WTC11 (cell line): ENCODE measurements at regions not wholly inside any gene's neighbourhood (a gene's known extent, or its start where the extent isn't known, plus 50 kb on each side); places are given as distances from the start of the nearest gene placed in this dataset.

ENCODE experiments used
- ATAC-seq: fragments of 200-7000 bp; cut with Tn5 transposase; 2 replicates; pipeline ENCODE4 v1.10.0; 2021; ENCODE audit warnings: mild to moderate bottlenecking, moderate library complexity
- CTCF ChIA-PET: fragments of 300-600 bp; sonication (Branson Sonifier 250); formaldehyde crosslinking; loops from one replicate; lab custom pipeline; 2021; ENCODE audit warnings: antibody characterized with exemption; lab: Charles Lee
- POLR2A ChIA-PET: fragments of 350-600 bp; sonication (Branson Sonifier 250); formaldehyde crosslinking; loops from one replicate; lab custom pipeline; 2021; ENCODE audit warnings: antibody characterized with exemption; lab: Charles Lee
- DNase-seq: peaks from one replicate; pipeline ENCODE4 v3.0.0; 2021; ENCODE audit warnings: low spot score
- H3K27ac Mint-ChIP-seq: 2 replicates; pipeline ENCODE4 v1.8.0; 2021; ENCODE audit warnings: mixed read lengths
- H3K27me3 Mint-ChIP-seq: 2 replicates; pipeline ENCODE4 v1.8.0; 2021; ENCODE audit warnings: low read depth, mild to moderate bottlenecking, moderate library complexity, mixed read lengths
- H3K36me3 Mint-ChIP-seq: 2 replicates; pipeline ENCODE4 v1.8.0; 2021; ENCODE audit warnings: mixed read lengths
- H3K4me1 Mint-ChIP-seq: 2 replicates; pipeline ENCODE4 v1.8.0; 2022; ENCODE audit warnings: mixed read lengths
- H3K4me3 Mint-ChIP-seq: 2 replicates; pipeline ENCODE4 v1.8.0; 2021; ENCODE audit warnings: mild to moderate bottlenecking, moderate library complexity, mixed read lengths
- H3K9me3 Mint-ChIP-seq: 2 replicates; pipeline ENCODE4 v1.8.0; 2021; ENCODE audit warnings: mixed read lengths
- ATF1 ChIP-seq: sonication (generic); formaldehyde crosslinking; IDR thresholded peaks from 2 replicates; pipeline ENCODE4 v1.8.1; 2023; ENCODE audit warnings: mild to moderate bottlenecking, moderate library complexity, missing genetic modification reagents
- E2F5 ChIP-seq: sonication (generic); formaldehyde crosslinking; IDR thresholded peaks from 2 replicates; pipeline ENCODE4 v1.8.1; 2022; ENCODE audit warnings: mild to moderate bottlenecking, moderate library complexity, missing genetic modification reagents
- FOXJ3 ChIP-seq: sonication (generic); formaldehyde crosslinking; IDR thresholded peaks from 2 replicates; pipeline ENCODE4 v1.9.0; 2021; ENCODE audit warnings: missing genetic modification reagents, mild to moderate bottlenecking, borderline replicate concordance
- KAT7 ChIP-seq: sonication (generic); formaldehyde crosslinking; IDR thresholded peaks from 2 replicates; pipeline ENCODE4 v1.8.1; 2023; ENCODE audit warnings: missing genetic modification reagents, mild to moderate bottlenecking, borderline replicate concordance
- NFE2L1 ChIP-seq: sonication (generic); formaldehyde crosslinking; IDR thresholded peaks from 2 replicates; pipeline ENCODE4 v1.8.1; 2023; ENCODE audit warnings: missing genetic modification reagents
- NFYB ChIP-seq: sonication (generic); formaldehyde crosslinking; conservative IDR thresholded peaks from 2 replicates; pipeline ENCODE4 v1.8.0; 2022; ENCODE audit warnings: low read depth, missing genetic modification reagents
- PRRX2 ChIP-seq: fragments of 250-450 bp; sonication (Bioruptor Pico); IDR thresholded peaks from 2 replicates; pipeline ENCODE4 v1.8.0; 2021; ENCODE audit warnings: mild to moderate bottlenecking
- SMAD3 ChIP-seq: sonication (generic); formaldehyde crosslinking; IDR thresholded peaks from 2 replicates; pipeline ENCODE4 v1.8.0; 2022; ENCODE audit warnings: missing genetic modification reagents, mild to moderate bottlenecking, borderline replicate concordance
- SP1 ChIP-seq: sonication (generic); formaldehyde crosslinking; conservative IDR thresholded peaks from 2 replicates; pipeline ENCODE4 v1.8.1; 2022; ENCODE audit warnings: missing genetic modification reagents
- TCF7 ChIP-seq: sonication (generic); formaldehyde crosslinking; IDR thresholded peaks from 2 replicates; pipeline ENCODE4 v1.8.0; 2022; ENCODE audit warnings: mild to moderate bottlenecking, low read depth, missing genetic modification reagents, moderate library complexity
- ZNF121 ChIP-seq: sonication (generic); formaldehyde crosslinking; IDR thresholded peaks from 2 replicates; pipeline ENCODE4 v1.8.0; 2023; ENCODE audit warnings: missing genetic modification reagents
- ZNF232 ChIP-seq: sonication (generic); formaldehyde crosslinking; IDR thresholded peaks from 2 replicates; pipeline ENCODE4 v1.8.0; 2022; ENCODE audit warnings: mild to moderate bottlenecking, missing genetic modification reagents
- ZNF416 ChIP-seq: fragments of 250-450 bp; sonication (Bioruptor Pico); IDR thresholded peaks from 2 replicates; pipeline ENCODE4 v1.9.0; 2021; ENCODE audit warnings: mild to moderate bottlenecking, inconsistent platforms
- TF ChIP-seq, protein P1 (sequence below): fragments of 200-600 bp; IDR thresholded peaks from 2 replicates; pipeline ENCODE4 v1.8.0; 2022; ENCODE audit warnings: antibody characterized with exemption
- TF ChIP-seq, protein P2 (sequence below): sonication (generic); formaldehyde crosslinking; IDR thresholded peaks from 2 replicates; pipeline ENCODE4 v1.8.0; 2023; ENCODE audit warnings: missing genetic modification reagents
- TF ChIP-seq, protein P3 (sequence below): fragments of 250-450 bp; sonication (Bioruptor Pico); IDR thresholded peaks from 2 replicates; pipeline ENCODE4 v2.1.2; 2022; ENCODE audit warnings: mild to moderate bottlenecking, moderate library complexity
- TF ChIP-seq, protein P4 (sequence below): fragments of 250-450 bp; sonication (Bioruptor Pico); IDR thresholded peaks from 2 replicates; pipeline ENCODE4 v1.8.0; 2021; ENCODE audit warnings: mild to moderate bottlenecking
- TF ChIP-seq, protein P5 (sequence below): sonication (generic); formaldehyde crosslinking; IDR thresholded peaks from 2 replicates; pipeline ENCODE4 v1.8.0; 2023; ENCODE audit warnings: mild to moderate bottlenecking, missing genetic modification reagents
- TF ChIP-seq, protein P6 (sequence below): sonication (generic); formaldehyde crosslinking; IDR thresholded peaks from 2 replicates; pipeline ENCODE4 v1.8.1; 2023; ENCODE audit warnings: mild to moderate bottlenecking, missing genetic modification reagents
- TF ChIP-seq, protein P7 (sequence below): sonication (generic); formaldehyde crosslinking; IDR thresholded peaks from 2 replicates; pipeline ENCODE4 v1.8.1; 2023; ENCODE audit warnings: mild to moderate bottlenecking, missing genetic modification reagents, moderate library complexity

- peak overlapping the region; percentile 1 for H3K4me3 Mint-ChIP-seq
- H3K27ac Mint-ChIP-seq: no peak overlapping the region
- ChIA-PET CTCF (interaction anchor here (0.6 to 4.7 kb wide), 16 partner anchors 12 to 692 kb away, joined by 3 to 50 read pairs (median 5); no protein-coding TSS in a partner anchor), POLR2A (no interaction called here)
- peaks cover 11% of the 10 kb centered on the region for H3K27me3 Mint-ChIP-seq
- H3K9me3 Mint-ChIP-seq: peaks cover 6% of the 10 kb centered on the region; the same call in 1 of the 2 replicates
- 0 out of 2 replicates have a peak, but pooled peaks cover 2% of the 10 kb centered on the region for H3K36me3 Mint-ChIP-seq
- ATAC-seq (peak; percentile 59), DNase-seq (no peak)
- TF ChIP-seq FOXJ3 (CRISPR knock-in tag): no peak
- TF ChIP-seq, protein P1, sequence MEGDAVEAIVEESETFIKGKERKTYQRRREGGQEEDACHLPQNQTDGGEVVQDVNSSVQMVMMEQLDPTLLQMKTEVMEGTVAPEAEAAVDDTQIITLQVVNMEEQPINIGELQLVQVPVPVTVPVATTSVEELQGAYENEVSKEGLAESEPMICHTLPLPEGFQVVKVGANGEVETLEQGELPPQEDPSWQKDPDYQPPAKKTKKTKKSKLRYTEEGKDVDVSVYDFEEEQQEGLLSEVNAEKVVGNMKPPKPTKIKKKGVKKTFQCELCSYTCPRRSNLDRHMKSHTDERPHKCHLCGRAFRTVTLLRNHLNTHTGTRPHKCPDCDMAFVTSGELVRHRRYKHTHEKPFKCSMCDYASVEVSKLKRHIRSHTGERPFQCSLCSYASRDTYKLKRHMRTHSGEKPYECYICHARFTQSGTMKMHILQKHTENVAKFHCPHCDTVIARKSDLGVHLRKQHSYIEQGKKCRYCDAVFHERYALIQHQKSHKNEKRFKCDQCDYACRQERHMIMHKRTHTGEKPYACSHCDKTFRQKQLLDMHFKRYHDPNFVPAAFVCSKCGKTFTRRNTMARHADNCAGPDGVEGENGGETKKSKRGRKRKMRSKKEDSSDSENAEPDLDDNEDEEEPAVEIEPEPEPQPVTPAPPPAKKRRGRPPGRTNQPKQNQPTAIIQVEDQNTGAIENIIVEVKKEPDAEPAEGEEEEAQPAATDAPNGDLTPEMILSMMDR: peak; percentile 66
- TF ChIP-seq, protein P2, sequence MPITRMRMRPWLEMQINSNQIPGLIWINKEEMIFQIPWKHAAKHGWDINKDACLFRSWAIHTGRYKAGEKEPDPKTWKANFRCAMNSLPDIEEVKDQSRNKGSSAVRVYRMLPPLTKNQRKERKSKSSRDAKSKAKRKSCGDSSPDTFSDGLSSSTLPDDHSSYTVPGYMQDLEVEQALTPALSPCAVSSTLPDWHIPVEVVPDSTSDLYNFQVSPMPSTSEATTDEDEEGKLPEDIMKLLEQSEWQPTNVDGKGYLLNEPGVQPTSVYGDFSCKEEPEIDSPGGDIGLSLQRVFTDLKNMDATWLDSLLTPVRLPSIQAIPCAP (CRISPR knock-in tag): no peak
- peaks cover 26% of the 10 kb centered on the region for H3K4me1 Mint-ChIP-seq
Observed at GRCh38 chr3:107235928-107236315, 141.3 kb upstream of the CCDC54 start.

GRCh38 chr3:107236655-107237337, 140.4 kb upstream of the CCDC54 start:
- Mint-ChIP-seq H3K9me3 (peaks cover 6% of the 10 kb centered on the region; the same call in 1 of the 2 replicates), H3K36me3 (0 out of 2 replicates have a peak, but pooled peaks cover 2% of the 10 kb centered on the region), H3K27me3 (peaks cover 16% of the 10 kb centered on the region), H3K4me1 (peaks cover 30% of the 10 kb centered on the region)
- ChIA-PET POLR2A (interaction anchor here (0.5 kb wide), 1 partner anchor 194 kb away, joined by 3 read pairs; no protein-coding TSS in a partner anchor), CTCF (interaction anchor here (0.6 to 4.7 kb wide), 11 partner anchors 26 to 781 kb away, joined by 3 to 50 read pairs (median 6); no protein-coding TSS in a partner anchor)
- no peak for DNase-seq
- no peak for ATAC-seq
- TF ChIP-seq ZNF416 (CRISPR knock-in tag) (no peak), KAT7 (CRISPR knock-in tag) (no peak), NFE2L1 (no peak), NFYB (CRISPR knock-in tag) (no peak), PRRX2 (CRISPR knock-in tag) (no peak), SP1 (CRISPR knock-in tag) (no peak), ATF1 (CRISPR knock-in tag) (no peak), SMAD3 (CRISPR knock-in tag) (no peak), FOXJ3 (CRISPR knock-in tag) (no peak), ZNF121 (CRISPR knock-in tag) (no peak), TCF7 (CRISPR knock-in tag) (no peak), E2F5 (CRISPR knock-in tag) (no peak), ZNF232 (CRISPR knock-in tag) (no peak)
- TF ChIP-seq, protein P3, sequence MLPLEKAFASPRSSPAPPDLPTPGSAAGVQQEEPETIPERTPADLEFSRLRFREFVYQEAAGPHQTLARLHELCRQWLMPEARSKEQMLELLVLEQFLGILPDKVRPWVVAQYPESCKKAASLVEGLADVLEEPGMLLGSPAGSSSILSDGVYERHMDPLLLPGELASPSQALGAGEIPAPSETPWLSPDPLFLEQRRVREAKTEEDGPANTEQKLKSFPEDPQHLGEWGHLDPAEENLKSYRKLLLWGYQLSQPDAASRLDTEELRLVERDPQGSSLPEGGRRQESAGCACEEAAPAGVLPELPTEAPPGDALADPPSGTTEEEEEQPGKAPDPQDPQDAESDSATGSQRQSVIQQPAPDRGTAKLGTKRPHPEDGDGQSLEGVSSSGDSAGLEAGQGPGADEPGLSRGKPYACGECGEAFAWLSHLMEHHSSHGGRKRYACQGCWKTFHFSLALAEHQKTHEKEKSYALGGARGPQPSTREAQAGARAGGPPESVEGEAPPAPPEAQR (CRISPR knock-in tag): no peak
- TF ChIP-seq, protein P4, sequence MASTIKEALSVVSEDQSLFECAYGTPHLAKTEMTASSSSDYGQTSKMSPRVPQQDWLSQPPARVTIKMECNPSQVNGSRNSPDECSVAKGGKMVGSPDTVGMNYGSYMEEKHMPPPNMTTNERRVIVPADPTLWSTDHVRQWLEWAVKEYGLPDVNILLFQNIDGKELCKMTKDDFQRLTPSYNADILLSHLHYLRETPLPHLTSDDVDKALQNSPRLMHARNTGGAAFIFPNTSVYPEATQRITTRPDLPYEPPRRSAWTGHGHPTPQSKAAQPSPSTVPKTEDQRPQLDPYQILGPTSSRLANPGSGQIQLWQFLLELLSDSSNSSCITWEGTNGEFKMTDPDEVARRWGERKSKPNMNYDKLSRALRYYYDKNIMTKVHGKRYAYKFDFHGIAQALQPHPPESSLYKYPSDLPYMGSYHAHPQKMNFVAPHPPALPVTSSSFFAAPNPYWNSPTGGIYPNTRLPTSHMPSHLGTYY (CRISPR knock-in tag): no peak
- TF ChIP-seq, protein P5, sequence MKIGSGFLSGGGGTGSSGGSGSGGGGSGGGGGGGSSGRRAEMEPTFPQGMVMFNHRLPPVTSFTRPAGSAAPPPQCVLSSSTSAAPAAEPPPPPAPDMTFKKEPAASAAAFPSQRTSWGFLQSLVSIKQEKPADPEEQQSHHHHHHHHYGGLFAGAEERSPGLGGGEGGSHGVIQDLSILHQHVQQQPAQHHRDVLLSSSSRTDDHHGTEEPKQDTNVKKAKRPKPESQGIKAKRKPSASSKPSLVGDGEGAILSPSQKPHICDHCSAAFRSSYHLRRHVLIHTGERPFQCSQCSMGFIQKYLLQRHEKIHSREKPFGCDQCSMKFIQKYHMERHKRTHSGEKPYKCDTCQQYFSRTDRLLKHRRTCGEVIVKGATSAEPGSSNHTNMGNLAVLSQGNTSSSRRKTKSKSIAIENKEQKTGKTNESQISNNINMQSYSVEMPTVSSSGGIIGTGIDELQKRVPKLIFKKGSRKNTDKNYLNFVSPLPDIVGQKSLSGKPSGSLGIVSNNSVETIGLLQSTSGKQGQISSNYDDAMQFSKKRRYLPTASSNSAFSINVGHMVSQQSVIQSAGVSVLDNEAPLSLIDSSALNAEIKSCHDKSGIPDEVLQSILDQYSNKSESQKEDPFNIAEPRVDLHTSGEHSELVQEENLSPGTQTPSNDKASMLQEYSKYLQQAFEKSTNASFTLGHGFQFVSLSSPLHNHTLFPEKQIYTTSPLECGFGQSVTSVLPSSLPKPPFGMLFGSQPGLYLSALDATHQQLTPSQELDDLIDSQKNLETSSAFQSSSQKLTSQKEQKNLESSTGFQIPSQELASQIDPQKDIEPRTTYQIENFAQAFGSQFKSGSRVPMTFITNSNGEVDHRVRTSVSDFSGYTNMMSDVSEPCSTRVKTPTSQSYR (CRISPR knock-in tag): no peak
- TF ChIP-seq, protein P6, sequence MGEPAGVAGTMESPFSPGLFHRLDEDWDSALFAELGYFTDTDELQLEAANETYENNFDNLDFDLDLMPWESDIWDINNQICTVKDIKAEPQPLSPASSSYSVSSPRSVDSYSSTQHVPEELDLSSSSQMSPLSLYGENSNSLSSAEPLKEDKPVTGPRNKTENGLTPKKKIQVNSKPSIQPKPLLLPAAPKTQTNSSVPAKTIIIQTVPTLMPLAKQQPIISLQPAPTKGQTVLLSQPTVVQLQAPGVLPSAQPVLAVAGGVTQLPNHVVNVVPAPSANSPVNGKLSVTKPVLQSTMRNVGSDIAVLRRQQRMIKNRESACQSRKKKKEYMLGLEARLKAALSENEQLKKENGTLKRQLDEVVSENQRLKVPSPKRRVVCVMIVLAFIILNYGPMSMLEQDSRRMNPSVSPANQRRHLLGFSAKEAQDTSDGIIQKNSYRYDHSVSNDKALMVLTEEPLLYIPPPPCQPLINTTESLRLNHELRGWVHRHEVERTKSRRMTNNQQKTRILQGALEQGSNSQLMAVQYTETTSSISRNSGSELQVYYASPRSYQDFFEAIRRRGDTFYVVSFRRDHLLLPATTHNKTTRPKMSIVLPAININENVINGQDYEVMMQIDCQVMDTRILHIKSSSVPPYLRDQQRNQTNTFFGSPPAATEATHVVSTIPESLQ (CRISPR knock-in tag): no peak
- TF ChIP-seq, protein P7, sequence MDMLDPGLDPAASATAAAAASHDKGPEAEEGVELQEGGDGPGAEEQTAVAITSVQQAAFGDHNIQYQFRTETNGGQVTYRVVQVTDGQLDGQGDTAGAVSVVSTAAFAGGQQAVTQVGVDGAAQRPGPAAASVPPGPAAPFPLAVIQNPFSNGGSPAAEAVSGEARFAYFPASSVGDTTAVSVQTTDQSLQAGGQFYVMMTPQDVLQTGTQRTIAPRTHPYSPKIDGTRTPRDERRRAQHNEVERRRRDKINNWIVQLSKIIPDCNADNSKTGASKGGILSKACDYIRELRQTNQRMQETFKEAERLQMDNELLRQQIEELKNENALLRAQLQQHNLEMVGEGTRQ (CRISPR knock-in tag): no peak
- TF ChIP-seq, all 79 proteins: peak for 0
- no peak overlapping the region for H3K4me3 Mint-ChIP-seq
- H3K27ac Mint-ChIP-seq: no peak overlapping the region
